ENCODE measurements at regions not wholly inside any gene's neighbourhood (a gene's known extent, or its start where the extent isn't known, plus 50 kb on each side); places are given as distances from the start of the nearest gene placed in this dataset.

DNA sequence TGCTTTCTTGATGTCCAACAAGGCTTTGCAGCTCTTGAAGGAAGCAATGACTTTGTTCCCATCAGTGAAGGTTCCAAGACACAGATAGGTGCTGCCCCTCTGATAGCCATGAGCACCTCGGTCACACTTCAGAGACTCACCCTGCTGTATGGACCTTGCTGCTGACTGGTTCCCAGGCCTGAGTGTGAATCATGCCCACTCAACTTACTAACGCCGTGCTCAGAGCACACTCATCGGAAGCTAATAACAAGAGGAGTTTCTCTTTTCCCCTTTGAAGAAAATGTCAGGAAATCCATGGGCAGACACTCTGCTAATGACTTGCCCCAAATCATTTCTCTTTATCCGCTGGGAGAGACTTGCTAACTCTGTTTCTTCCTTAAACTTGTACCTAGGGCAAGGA is 83.8 kb upstream of the ARL4C start (continued):
- TF ChIP-seq CHD7 (IDR thresholded peaks at IDR 0.05; ENCODE audit: insufficient replicate concordance, low read length) (no peak), FOSL1 (IDR thresholded peaks at IDR 0.05; ENCODE audit: insufficient read depth, low read depth, low read length) (no peak), CHD1 (IDR thresholded peaks at IDR 0.05; ENCODE audit: low read depth, low read length) (no peak), SIRT6 (IDR thresholded peaks at IDR 0.05; ENCODE audit: low read length) (no peak)
